SK-N-MC (cell line): ENCODE measurements at regions not wholly inside any gene's neighbourhood (a gene's known extent, or its start where the extent isn't known, plus 50 kb on each side); places are given as distances from the start of the nearest gene placed in this dataset.

ENCODE experiments used
- EZH2 ChIP-seq: fragments of 200-600 bp; sonication (generic); IDR thresholded peaks from one replicate; pipeline ENCODE4 v1.6.1; 2017; ENCODE audit warnings: antibody characterized with exemption
- FOXP2 ChIP-seq: optimal IDR thresholded peaks from 2 replicates; pipeline ENCODE3; 2011; ENCODE audit warnings: mild to moderate bottlenecking, moderate library complexity; ENCODE audit not compliant: insufficient read depth; ENCODE audit errors: extremely low read length, control extremely low read depth
- POLR2AphosphoS5 ChIP-seq: IDR thresholded peaks from 2 replicates; pipeline ENCODE4 v1.6.1; 2012; ENCODE audit warnings: mild to moderate bottlenecking, low read depth, low read length, borderline replicate concordance

GRCh38 chr18:61720496-61720895, 172.3 kb downstream of the RNF152 start:
- TF ChIP-seq FOXP2 (no peak), POLR2AphosphoS5 (no peak), EZH2 (no peak)
